ENCODE measurements at regions not wholly inside any gene's neighbourhood (a gene's known extent, or its start where the extent isn't known, plus 50 kb on each side); places are given as distances from the start of the nearest gene placed in this dataset.

DNA sequence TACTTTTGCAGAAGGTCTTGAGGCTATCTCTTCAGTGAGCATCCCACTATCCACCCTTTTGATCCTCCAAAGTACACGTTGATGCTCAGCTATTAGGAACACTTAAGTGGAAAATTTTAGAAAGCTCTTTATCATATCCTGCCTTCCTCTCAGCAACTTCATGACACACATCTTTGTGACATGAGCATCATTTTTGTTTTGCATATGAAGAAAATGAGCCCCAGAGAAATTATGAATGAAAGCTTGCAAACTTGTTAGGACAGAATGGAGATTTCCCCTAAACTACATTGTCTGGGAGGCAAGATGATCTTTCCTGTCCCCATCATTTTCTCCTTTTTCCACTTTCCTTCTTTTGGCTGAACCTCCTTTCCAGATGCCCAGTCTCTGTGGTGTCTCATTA lies 239.4 kb upstream of the PIK3R1 start:
- TF ChIP-seq, protein P1, sequence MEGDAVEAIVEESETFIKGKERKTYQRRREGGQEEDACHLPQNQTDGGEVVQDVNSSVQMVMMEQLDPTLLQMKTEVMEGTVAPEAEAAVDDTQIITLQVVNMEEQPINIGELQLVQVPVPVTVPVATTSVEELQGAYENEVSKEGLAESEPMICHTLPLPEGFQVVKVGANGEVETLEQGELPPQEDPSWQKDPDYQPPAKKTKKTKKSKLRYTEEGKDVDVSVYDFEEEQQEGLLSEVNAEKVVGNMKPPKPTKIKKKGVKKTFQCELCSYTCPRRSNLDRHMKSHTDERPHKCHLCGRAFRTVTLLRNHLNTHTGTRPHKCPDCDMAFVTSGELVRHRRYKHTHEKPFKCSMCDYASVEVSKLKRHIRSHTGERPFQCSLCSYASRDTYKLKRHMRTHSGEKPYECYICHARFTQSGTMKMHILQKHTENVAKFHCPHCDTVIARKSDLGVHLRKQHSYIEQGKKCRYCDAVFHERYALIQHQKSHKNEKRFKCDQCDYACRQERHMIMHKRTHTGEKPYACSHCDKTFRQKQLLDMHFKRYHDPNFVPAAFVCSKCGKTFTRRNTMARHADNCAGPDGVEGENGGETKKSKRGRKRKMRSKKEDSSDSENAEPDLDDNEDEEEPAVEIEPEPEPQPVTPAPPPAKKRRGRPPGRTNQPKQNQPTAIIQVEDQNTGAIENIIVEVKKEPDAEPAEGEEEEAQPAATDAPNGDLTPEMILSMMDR (IDR thresholded peaks at IDR 0.05): no peak
- no peak for TF ChIP-seq EZH2 (IDR thresholded peaks at IDR 0.05; ENCODE audit: borderline replicate concordance, insufficient read depth, low read depth, low read length, poor library complexity, severe bottlenecking)

Measured in B cell (primary cell).